ENCODE measurements at regions not wholly inside any gene's neighbourhood (a gene's known extent, or its start where the extent isn't known, plus 50 kb on each side); places are given as distances from the start of the nearest gene placed in this dataset.
"Not testable (repeated sequence)": the region's sequence is repeated elsewhere in the genome, so short reads cannot be mapped to it uniquely, and the experiment has no call there.

DNA sequence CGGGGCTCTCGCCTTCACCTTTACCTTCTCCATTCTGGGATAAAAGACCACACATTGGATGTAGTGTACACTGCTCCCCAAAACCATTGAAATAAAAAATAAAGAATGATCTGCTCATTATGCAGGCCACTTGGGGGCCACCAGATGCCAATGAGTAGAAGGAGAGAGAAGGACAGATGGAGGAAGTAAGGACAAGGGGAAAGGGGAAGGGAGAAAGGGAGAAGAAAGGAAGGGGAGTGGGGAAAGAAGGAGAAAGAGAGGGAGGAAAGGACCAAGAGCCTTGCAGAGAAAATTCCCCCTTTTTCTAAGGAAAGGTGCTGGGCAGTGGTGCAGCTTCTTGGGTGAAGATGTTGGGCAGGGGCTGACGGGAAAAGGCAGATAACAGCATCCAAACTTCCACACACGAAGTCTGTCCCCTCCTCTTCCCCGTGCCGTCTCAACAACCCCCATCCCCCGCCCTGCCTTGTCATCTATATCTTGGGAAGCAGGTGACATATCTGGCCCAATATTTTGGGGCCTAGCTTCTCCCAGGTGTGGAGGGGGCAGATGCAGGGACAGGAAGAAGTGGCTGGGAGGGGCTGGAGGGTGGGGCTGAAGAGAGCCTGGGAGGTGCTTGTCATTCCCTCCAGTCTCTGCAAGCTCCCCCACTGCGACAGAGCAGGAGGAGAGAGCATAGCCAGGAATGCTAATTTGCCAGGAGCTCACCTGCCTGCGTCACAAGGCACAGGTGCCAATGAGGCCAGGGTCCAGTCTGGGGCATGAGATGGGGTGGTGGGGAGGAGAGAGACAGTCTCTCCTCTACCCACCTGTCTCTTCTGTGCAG, 107.5 kb downstream of the SINHCAF start:
- H3K27me3 Mint-ChIP-seq = peaks cover 3% of the 10 kb centered on the region
- ChIA-PET POLR2A (no interaction called here), CTCF (no interaction called here)
- DNase-seq = no peak
- no peak overlapping the region for H3K4me3 Mint-ChIP-seq
- H3K27ac Mint-ChIP-seq = no peak overlapping the region
- no peaks in the 10 kb centered on the region for H3K4me1 Mint-ChIP-seq
- ATAC-seq = no peak
- H3K36me3 Mint-ChIP-seq (ENCODE audit: low read depth) = no peaks in the 10 kb centered on the region
- H3K9me3 Mint-ChIP-seq (ENCODE audit: low read depth) = no peaks in the 10 kb centered on the region
- intact Hi-C loops (cut with DNase I, micrococcal nuclease) = no loop called here

DNA sequence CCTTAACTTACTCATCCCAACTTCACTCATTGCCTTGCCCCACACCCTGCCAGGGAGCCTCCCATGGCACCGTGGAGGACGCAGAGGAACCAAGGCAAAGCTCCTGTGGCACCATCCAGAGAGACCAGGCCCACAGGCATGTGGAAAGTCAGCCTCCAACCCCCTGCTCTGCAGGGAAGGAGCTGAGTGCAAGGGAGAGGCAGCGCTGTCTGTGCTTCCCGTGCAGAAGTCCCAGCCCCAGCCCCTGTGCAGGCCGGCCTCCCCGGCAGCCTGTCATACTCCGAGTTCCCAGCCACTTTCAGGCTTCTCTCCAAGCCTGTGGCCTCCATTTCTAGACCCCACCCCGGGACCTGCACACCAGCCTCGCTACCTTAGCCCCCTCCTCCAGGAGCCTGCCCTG, 106.4 kb downstream of the SINHCAF start:
- peaks cover 3% of the 10 kb centered on the region for H3K27me3 Mint-ChIP-seq
- CTCF ChIA-PET = no interaction called here

DNA sequence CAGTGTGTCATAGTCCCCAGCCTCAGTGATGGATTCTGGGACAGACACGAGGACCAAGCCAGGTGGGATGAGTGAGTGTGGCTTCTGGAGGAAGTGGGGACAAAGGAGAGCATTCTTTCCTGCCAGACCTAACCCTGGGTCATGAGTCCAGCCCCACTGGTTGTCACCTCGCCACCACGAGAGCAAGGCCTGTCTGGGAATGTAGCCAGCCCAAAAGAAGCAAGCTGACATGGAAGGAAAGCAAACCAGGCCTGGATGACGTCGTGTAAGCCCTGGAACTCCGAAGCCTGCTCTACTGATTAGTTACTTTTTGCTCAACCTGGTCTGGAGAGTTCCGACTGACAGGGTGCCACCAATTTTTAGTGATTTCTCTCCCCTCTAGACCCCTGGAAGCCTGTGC, 105.9 kb downstream of the SINHCAF start:
- POLR2A ChIA-PET = no interaction called here

More for the DNA sequence above, 106.4 kb downstream of the SINHCAF start:
- Mint-ChIP-seq H3K4me3 (no peak overlapping the region), H3K36me3 (ENCODE audit: low read depth) (no peaks in the 10 kb centered on the region), H3K9me3 (ENCODE audit: low read depth) (no peaks in the 10 kb centered on the region), H3K4me1 (no peaks in the 10 kb centered on the region), H3K27ac (no peak overlapping the region)
- no peak for DNase-seq
- POLR2A ChIA-PET = no interaction called here
- intact Hi-C loops (cut with DNase I, micrococcal nuclease) = no loop called here
- no peak for ATAC-seq

DNA sequence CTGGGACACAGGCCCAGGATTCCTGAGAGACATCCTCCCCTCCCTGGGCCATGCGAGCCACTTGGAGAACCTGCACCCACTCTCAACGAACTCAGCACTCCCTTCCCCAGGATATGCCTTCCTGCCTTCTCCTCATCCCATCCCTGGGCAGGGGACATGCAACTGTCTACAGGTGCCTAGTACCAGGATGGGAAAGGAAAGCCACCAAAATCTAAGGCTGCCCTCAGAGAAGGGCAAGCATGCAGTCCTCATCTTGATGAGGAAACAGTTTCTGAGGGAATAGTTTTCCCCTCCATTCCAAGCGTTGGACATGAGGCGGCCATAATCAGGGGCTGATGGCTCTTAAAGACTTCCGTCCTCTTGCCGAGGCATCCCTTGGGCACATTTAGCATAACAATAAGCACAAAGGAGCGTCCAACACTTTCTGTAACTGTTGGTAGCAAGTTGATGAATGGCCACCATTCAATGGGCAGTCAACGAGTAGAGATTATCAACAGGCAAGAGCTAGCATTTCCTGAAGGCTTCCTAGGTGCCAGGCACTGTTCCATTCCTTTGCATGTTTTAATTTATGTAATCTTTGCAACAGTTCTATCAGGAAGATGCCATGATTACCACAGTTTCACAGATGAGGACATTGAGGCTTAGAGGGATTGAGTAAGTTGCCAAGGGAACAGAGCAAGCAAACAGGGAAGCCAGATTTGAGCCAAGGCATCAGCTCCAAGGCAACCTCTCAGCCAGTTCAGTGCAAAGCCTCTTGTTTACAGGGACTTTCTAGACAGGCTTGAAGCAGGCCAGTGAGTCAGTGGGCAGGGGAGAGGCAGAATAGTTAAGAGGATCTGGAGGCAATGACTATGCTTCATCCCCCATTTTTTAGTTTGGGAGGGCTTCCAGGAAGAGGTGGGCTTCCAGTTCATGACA, 105.1 kb downstream of the SINHCAF start:
- DNase-seq (no peak), ATAC-seq (no peak)
- no peak overlapping the region for H3K4me3 Mint-ChIP-seq
- H3K4me1 Mint-ChIP-seq = no peaks in the 10 kb centered on the region
- ChIA-PET POLR2A (no interaction called here), CTCF (no interaction called here)
- intact Hi-C loops (cut with DNase I, micrococcal nuclease) = no loop called here
- H3K36me3 Mint-ChIP-seq (ENCODE audit: low read depth) = no peaks in the 10 kb centered on the region
- H3K27me3 Mint-ChIP-seq = no peaks in the 10 kb centered on the region
- H3K27ac Mint-ChIP-seq = no peak overlapping the region
- no peaks in the 10 kb centered on the region for H3K9me3 Mint-ChIP-seq (ENCODE audit: low read depth)

More for the DNA sequence above, 105.9 kb downstream of the SINHCAF start:
- peaks cover 3% of the 10 kb centered on the region for H3K27me3 Mint-ChIP-seq
- ATAC-seq (no peak), DNase-seq (no peak)
- H3K36me3 Mint-ChIP-seq (ENCODE audit: low read depth) = no peaks in the 10 kb centered on the region
- CTCF ChIA-PET = no interaction called here
- intact Hi-C loops (cut with DNase I, micrococcal nuclease) = no loop called here
- no peak overlapping the region for H3K27ac Mint-ChIP-seq
- no peaks in the 10 kb centered on the region for H3K4me1 Mint-ChIP-seq
- H3K9me3 Mint-ChIP-seq (ENCODE audit: low read depth) = no peaks in the 10 kb centered on the region
- H3K4me3 Mint-ChIP-seq = no peak overlapping the region

DNA sequence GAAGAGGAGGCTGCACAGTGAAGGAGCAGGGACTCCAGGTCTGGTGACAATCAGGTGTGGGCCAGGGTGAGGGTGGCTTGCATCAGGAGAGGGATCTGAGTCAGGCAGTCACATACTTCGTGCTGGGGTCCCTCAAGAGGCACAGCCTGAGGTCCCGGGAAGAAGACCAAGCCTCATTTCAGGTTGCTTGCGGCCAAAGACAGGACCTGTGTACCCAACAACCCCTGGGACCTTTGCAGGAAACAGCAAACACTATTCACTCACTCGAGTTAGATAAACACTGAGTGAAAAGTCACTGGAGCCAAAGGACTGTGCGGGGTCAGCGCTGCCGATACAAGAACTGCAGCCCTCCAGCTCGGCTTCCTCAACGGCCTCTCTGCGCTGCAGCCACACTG, 104.4 kb downstream of the SINHCAF start:
- intact Hi-C loops (cut with DNase I, micrococcal nuclease) = no loop called here
- ChIA-PET POLR2A (no interaction called here), CTCF (no interaction called here)
- Mint-ChIP-seq H3K9me3 (ENCODE audit: low read depth) (no peaks in the 10 kb centered on the region), H3K4me3 (no peak overlapping the region), H3K27ac (no peak overlapping the region), H3K4me1 (no peaks in the 10 kb centered on the region), H3K36me3 (ENCODE audit: low read depth) (no peaks in the 10 kb centered on the region), H3K27me3 (no peaks in the 10 kb centered on the region)
- DNase-seq = no peak
- ATAC-seq = no peak

DNA sequence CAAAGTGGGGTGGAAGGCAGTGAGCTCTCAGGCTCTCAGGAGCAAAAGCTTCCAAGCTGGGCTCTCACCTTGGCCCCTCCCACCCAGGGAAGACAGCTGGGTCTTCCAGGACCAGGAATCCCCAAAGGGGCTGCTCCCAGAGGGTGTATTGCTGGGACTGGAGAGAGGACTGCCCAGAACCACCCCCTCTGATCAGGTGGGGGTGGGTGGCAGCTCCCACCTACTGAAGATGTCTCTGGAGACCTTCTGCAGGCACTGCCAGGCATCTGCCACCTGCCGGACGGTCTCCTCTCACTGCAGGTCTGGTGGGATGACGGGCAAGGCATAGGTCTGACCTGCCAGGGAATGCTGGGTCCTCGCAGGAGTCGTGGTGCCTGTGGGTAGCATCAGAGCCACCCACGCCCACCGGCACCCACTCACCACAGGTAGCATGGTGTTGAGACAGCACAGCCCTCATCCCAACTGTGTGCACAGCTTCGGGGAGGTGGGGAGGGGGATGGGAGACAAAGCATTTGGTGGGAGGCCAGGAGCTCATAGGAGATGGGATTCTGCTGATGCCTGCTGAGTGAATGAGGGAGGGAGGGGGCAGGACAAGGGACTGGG, 103.2 kb downstream of the SINHCAF start:
- intact Hi-C loops (cut with DNase I, micrococcal nuclease) = no loop called here
- no peaks in the 10 kb centered on the region for H3K4me1 Mint-ChIP-seq
- H3K4me3 Mint-ChIP-seq = no peak overlapping the region
- DNase-seq (no peak), ATAC-seq (no peak)
- ChIA-PET POLR2A (no interaction called here), CTCF (no interaction called here)
- no peaks in the 10 kb centered on the region for H3K9me3 Mint-ChIP-seq (ENCODE audit: low read depth)
- no peak overlapping the region for H3K27ac Mint-ChIP-seq
- no peaks in the 10 kb centered on the region for H3K36me3 Mint-ChIP-seq (ENCODE audit: low read depth)
- H3K27me3 Mint-ChIP-seq = no peaks in the 10 kb centered on the region

DNA sequence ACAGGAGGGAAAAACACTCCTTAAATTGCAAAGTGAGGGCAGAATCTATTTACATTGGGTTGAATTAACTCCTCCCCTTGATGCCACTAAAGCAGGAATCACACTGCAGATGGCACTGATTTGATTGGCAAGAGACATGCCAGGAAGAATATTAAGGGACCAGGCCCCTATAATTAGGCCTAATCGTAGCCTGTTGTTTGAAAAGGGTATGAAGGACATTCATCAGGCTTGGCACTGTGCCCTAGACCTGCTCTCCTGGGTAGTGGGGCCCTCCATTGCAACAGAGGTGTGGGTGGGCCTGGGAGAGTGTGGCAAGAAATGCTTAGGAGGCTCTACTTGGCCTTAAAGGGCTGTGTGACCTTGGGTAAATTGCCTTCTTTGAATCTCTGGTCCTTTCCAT, 102.3 kb downstream of the SINHCAF start:
- DNase-seq; H3K9me3 Mint-ChIP-seq (ENCODE audit: low read depth); H3K27me3 Mint-ChIP-seq; CTCF ChIA-PET; H3K27ac Mint-ChIP-seq; H3K4me1 Mint-ChIP-seq; ATAC-seq; H3K4me3 Mint-ChIP-seq; POLR2A ChIA-PET; H3K36me3 Mint-ChIP-seq (ENCODE audit: low read depth); intact Hi-C loops (cut with DNase I, micrococcal nuclease): not testable (repeated sequence)

DNA sequence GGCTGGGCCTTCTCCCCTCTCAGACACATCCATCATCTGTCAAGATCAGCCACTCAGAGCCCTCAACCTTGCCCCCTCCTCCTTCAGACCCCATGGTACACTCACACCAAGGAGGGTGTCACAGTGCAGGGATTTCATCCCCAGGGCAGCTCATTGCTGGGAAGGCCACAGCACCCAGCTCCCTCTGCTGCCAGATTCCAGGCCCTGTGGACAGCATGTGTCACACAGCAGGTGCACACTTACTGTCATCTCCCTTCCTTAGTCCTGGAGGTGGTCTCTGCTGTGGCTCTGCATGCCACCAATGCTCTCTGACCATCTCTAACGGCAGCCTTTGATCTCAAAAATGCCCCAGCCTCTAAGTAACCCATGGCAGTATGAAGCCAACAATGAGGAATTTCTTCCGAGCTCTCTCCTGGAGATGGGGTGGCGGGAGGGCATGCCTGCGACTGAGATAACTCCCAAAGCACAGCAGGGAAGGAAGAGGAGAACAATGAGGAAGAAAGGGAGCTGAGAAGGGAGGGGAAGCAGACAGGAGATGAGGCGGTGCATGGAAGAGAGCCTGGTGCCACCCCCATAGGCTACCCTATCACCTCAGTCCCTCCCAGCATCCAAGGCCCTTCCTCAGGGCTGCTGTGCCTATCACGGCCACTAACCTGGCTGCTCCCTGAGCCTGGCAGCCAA, 101.0 kb downstream of the SINHCAF start:
- intact Hi-C loops (cut with DNase I, micrococcal nuclease) = no loop called here

DNA sequence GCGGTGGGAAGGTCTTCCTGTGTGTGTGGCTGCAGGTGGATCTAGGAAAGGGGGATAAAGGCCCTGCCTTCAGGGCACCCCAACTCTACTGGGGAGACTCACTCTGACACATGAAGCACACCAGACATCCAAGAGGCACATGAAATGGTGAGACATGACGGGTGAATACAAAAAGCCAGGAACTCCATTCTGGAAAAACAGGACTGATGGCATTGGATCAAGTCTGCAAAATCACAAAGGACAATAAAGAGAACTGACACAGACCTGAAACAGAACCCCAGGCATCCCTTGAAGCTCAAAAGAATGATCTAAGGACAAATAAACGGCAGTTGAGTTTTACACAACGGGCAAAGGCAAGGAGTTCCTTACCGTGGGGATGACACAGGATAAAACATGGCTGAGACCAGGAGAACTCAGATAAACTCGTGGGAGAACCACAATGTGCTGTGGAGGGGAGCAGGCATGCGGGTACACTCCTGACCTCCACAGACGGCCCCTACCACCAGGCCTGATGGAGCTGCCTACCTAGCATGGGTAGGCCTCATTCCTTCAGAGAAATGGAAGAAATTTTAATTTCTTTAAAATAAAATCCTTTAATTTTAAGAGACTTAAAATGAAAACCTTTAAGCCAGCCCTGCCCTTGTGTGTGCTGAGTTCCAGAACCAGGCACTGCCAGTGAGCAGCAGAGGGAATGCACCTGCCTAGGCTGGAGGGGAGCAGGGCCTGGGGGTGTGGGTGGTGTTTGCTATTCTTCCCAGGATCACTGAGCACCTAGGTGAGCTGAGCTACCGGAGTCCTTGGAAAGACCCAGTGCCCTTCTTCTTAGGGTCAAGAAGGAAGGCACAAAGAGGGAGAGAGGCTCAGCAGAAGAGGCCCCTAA, 100.1 kb downstream of the SINHCAF start:
- H3K27ac Mint-ChIP-seq = no peak overlapping the region
- CTCF ChIA-PET = interaction anchor here (0.9 to 1.9 kb wide), 2 partner anchors 46 to 109 kb away, joined by 3 to 6 read pairs; no protein-coding TSS in a partner anchor
- intact Hi-C loops (cut with DNase I, micrococcal nuclease) = no loop called here
- POLR2A ChIA-PET = no interaction called here
- no peaks in the 10 kb centered on the region for H3K4me1 Mint-ChIP-seq
- H3K27me3 Mint-ChIP-seq = no peaks in the 10 kb centered on the region
- DNase-seq (no peak), ATAC-seq (no peak)
- no peaks in the 10 kb centered on the region for H3K36me3 Mint-ChIP-seq (ENCODE audit: low read depth)
- no peaks in the 10 kb centered on the region for H3K9me3 Mint-ChIP-seq (ENCODE audit: low read depth)
- no peak overlapping the region for H3K4me3 Mint-ChIP-seq

More for the DNA sequence above, 101.0 kb downstream of the SINHCAF start:
- ChIA-PET CTCF (interaction anchor here (0.9 kb wide), 2 partner anchors 47 to 108 kb away, joined by 3 read pairs; no protein-coding TSS in a partner anchor), POLR2A (no interaction called here)
- Mint-ChIP-seq H3K4me1 (no peaks in the 10 kb centered on the region), H3K27me3 (no peaks in the 10 kb centered on the region), H3K27ac (no peak overlapping the region), H3K36me3 (ENCODE audit: low read depth) (no peaks in the 10 kb centered on the region), H3K4me3 (no peak overlapping the region), H3K9me3 (ENCODE audit: low read depth) (no peaks in the 10 kb centered on the region)
- ATAC-seq (no peak), DNase-seq (no peak)

DNA sequence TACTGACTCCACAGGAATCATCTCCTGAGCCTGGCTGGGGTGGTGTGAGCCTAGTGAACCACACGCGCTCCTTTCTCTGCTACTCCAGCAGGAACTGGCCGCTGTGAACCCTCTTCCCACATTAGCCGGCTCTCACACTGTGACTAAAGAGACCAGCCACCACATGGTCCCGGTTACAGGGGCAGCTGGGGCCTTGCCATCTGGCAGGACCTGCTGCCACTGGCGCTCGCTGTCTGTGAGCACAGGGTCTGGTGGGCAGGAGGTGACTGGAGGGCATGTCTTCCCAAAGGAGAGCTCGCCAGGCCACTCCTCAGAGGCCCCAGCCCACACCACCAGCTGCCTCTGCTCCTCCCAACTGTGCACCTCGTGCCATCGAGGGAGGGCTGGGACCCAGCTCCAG, 99.3 kb downstream of the SINHCAF start:
- CTCF ChIA-PET = interaction anchor here (1.9 kb wide), 1 partner anchor 45 kb away, joined by 6 read pairs; no protein-coding TSS in a partner anchor
- POLR2A ChIA-PET = no interaction called here
- H3K27ac Mint-ChIP-seq = no peak overlapping the region
- no peaks in the 10 kb centered on the region for H3K4me1 Mint-ChIP-seq
- ATAC-seq (no peak), DNase-seq (no peak)
- H3K9me3 Mint-ChIP-seq (ENCODE audit: low read depth) = peaks cover 1% of the 10 kb centered on the region
- no peaks in the 10 kb centered on the region for H3K36me3 Mint-ChIP-seq (ENCODE audit: low read depth)
- intact Hi-C loops (cut with DNase I, micrococcal nuclease) = no loop called here
- H3K4me3 Mint-ChIP-seq = no peak overlapping the region
- H3K27me3 Mint-ChIP-seq = peaks cover 1% of the 10 kb centered on the region
